H1 (cell line): ENCODE measurements at regions not wholly inside any gene's neighbourhood (a gene's known extent, or its start where the extent isn't known, plus 50 kb on each side); places are given as distances from the start of the nearest gene placed in this dataset.
A peak's percentile ranks its signal among the peaks of the same experiment; 100 is the strongest.

Source experiments
- CTCF ChIA-PET: fragments of 300-600 bp; sonication (Branson Sonifier 250); formaldehyde crosslinking; loops from one replicate; lab custom pipeline; 2021; ENCODE audit not compliant: partially characterized antibody; lab: Charles Lee
- POLR2A ChIA-PET: fragments of 300-600 bp; sonication (Branson Sonifier 250); formaldehyde crosslinking; loops from one replicate; lab custom pipeline; 2021; ENCODE audit warnings: inconsistent platforms; ENCODE audit not compliant: partially characterized antibody; lab: Charles Lee
- DNase-seq, 2 experiments: peaks; one replicate each; pipeline versions ENCODE4 v3.0.0 to v3.0.0-alpha.2; 2010 to 2022; ENCODE audit warnings: low spot score in 2 of 2, low read depth in 1 of 2, mixed read lengths in 1 of 2
- FAIRE-seq: peaks from 2 replicates; lab custom pipeline; 2011; peaks lifted over from hg19 to GRCh38; lab: Jason Lieb, UNC
- H2AFZ ChIP-seq: 2 replicates; pipeline ENCODE4 v1.8.1; 2012; ENCODE audit warnings: low read length, inconsistent platforms
- H2AK5ac ChIP-seq: 2 replicates; pipeline ENCODE4 v1.6.1; 2013; ENCODE audit warnings: low read depth, low read length
- H2BK120ac ChIP-seq: replicated peaks from 2 replicates; pipeline ENCODE3; 2013; ENCODE audit warnings: low read depth, low read length, inconsistent platforms
- H2BK12ac ChIP-seq: 2 replicates; pipeline ENCODE4 v1.6.1; 2013; ENCODE audit warnings: low read depth, low read length
- H2BK15ac ChIP-seq: 2 replicates; pipeline ENCODE4 v1.6.1; 2013; ENCODE audit warnings: low read length
- H2BK20ac ChIP-seq: 2 replicates; pipeline ENCODE4 v1.6.1; 2013; ENCODE audit warnings: low read length
- H2BK5ac ChIP-seq: 2 replicates; pipeline ENCODE4 v1.6.1; 2013; ENCODE audit warnings: low read depth, low read length
- H3K14ac ChIP-seq: 2 replicates; pipeline ENCODE4 v1.6.1; 2013; ENCODE audit warnings: inconsistent platforms; ENCODE audit not compliant: insufficient read length
- H3K18ac ChIP-seq: 2 replicates; pipeline ENCODE4 v1.6.1; 2013; ENCODE audit warnings: low read length; ENCODE audit errors: extremely low read depth
- H3K23ac ChIP-seq: 2 replicates; pipeline ENCODE4 v1.6.1; 2013; ENCODE audit warnings: inconsistent platforms; ENCODE audit not compliant: insufficient read length
- H3K23me2 ChIP-seq: 2 replicates; pipeline ENCODE4 v1.6.1; 2013; ENCODE audit warnings: low read depth, low read length
- H3K27ac ChIP-seq: 2 replicates; pipeline ENCODE4 v1.6.1; 2011; ENCODE audit warnings: low read depth, low read length, inconsistent platforms
- H3K27me3 ChIP-seq, 4 experiments: replicated peaks in 1 of 4; 1 replicate in 1 of 4; 2 replicates in 3 of 4; pipeline versions ENCODE4 v1.6.1 to v1.8.1; 2011 to 2013; ENCODE audit warnings: low read length in 3 of 4, mild to moderate bottlenecking in 3 of 4, inconsistent platforms in 2 of 4, mixed read lengths in 2 of 4, moderate library complexity in 1 of 4; ENCODE audit not compliant: control insufficient read depth in 3 of 4, insufficient read depth in 3 of 4; ENCODE audit errors: extremely low read depth in 1 of 4
- H3K36me3 ChIP-seq, 4 experiments: 2 replicates each; pipeline versions ENCODE4 v1.6.1 to v1.8.1; 2011 to 2013; ENCODE audit warnings: mild to moderate bottlenecking in 4 of 4, low read length in 3 of 4, moderate library complexity in 2 of 4, control low read depth in 1 of 4, inconsistent platforms in 1 of 4; ENCODE audit not compliant: insufficient read depth in 4 of 4, control insufficient read depth in 2 of 4
- H3K4ac ChIP-seq: replicated peaks from 2 replicates; pipeline ENCODE3; 2013; ENCODE audit warnings: low read length, low read depth, mixed read lengths, inconsistent platforms; ENCODE audit not compliant: insufficient read length
- H3K4me1 ChIP-seq, 4 experiments: replicated peaks in 1 of 4; 1 replicate in 1 of 4; 2 replicates in 3 of 4; pipeline versions ENCODE4 v1.6.1 to v1.8.1; 2011 to 2013; ENCODE audit warnings: low read length in 3 of 4, inconsistent platforms in 2 of 4, mixed read lengths in 1 of 4; ENCODE audit not compliant: insufficient read depth in 4 of 4, control insufficient read depth in 3 of 4
- H3K4me2 ChIP-seq, 2 experiments: 2 replicates each; pipeline versions ENCODE4 v1.6.1 to v1.8.1; 2011 to 2013; ENCODE audit warnings: low read depth in 2 of 2, low read length in 2 of 2, control low read depth in 1 of 2, inconsistent platforms in 1 of 2, mild to moderate bottlenecking in 1 of 2; ENCODE audit not compliant: insufficient read depth in 1 of 2
- H3K4me3 ChIP-seq, 4 experiments: fragments of 200-600, 300-600 bp in 1 of 4; sonication (generic), shearing (Covaris generic), sonication (Bioruptor Twin) in 1 of 4; 2 replicates each; pipeline versions ENCODE4 v1.5.1 to v1.8.1; 2011 to 2016; ENCODE audit warnings: low read length in 4 of 4, low read depth in 3 of 4, control low read depth in 2 of 4, inconsistent platforms in 2 of 4, mild to moderate bottlenecking in 2 of 4, mixed read lengths in 1 of 4, moderate library complexity in 1 of 4; ENCODE audit not compliant: insufficient read depth in 2 of 4; ENCODE audit errors: extremely low read depth in 1 of 4
- H3K56ac ChIP-seq: replicated peaks from 2 replicates; pipeline ENCODE3; 2013; ENCODE audit warnings: low read depth, mild to moderate bottlenecking, mixed read lengths, low read length, inconsistent platforms; ENCODE audit not compliant: insufficient read length
- H3K79me1 ChIP-seq: 2 replicates; pipeline ENCODE4 v1.6.1; 2013; ENCODE audit warnings: low read depth, low read length, control low read depth
- H3K79me2 ChIP-seq, 2 experiments: 2 replicates each; pipeline versions ENCODE4 v1.6.1 to v1.8.1; 2012 to 2013; ENCODE audit warnings: low read length in 2 of 2, mild to moderate bottlenecking in 2 of 2, inconsistent platforms in 1 of 2; ENCODE audit not compliant: insufficient read depth in 2 of 2, control insufficient read depth in 1 of 2
- H3K9ac ChIP-seq, 4 experiments: replicated peaks in 1 of 4; 1 replicate in 1 of 4; 2 replicates in 3 of 4; pipeline versions ENCODE4 v1.6.1 to v1.8.1; 2011 to 2013; ENCODE audit warnings: low read depth in 3 of 4, low read length in 3 of 4, control low read depth in 2 of 4, mild to moderate bottlenecking in 2 of 4, moderate library complexity in 2 of 4, inconsistent platforms in 1 of 4; ENCODE audit errors: extremely low read depth in 1 of 4
- H3K9me3 ChIP-seq, 2 experiments: 2 replicates each; pipeline versions ENCODE4 v1.6.1 to v1.8.1; 2012 to 2013; ENCODE audit warnings: mild to moderate bottlenecking in 2 of 2, moderate library complexity in 2 of 2, control low read depth in 1 of 2, inconsistent platforms in 1 of 2, low read depth in 1 of 2, low read length in 1 of 2, mixed read lengths in 1 of 2; ENCODE audit not compliant: insufficient read depth in 2 of 2
- H4K20me1 ChIP-seq, 2 experiments: replicated peaks in 1 of 2; 2 replicates each; pipeline versions ENCODE3 to v1.8.1; 2011 to 2013; ENCODE audit warnings: inconsistent platforms in 2 of 2, low read length in 2 of 2, mild to moderate bottlenecking in 1 of 2; ENCODE audit not compliant: insufficient read depth in 2 of 2, control insufficient read depth in 1 of 2
- H4K5ac ChIP-seq: 2 replicates; pipeline ENCODE4 v1.6.1; 2013; ENCODE audit warnings: low read length, low read depth, mixed read lengths, inconsistent platforms; ENCODE audit not compliant: insufficient read length
- H4K8ac ChIP-seq: 2 replicates; pipeline ENCODE4 v1.8.0; 2013; ENCODE audit warnings: mild to moderate bottlenecking, moderate library complexity, low read length, inconsistent platforms; ENCODE audit not compliant: insufficient read depth; ENCODE audit errors: extremely low read depth
- H4K91ac ChIP-seq: replicated peaks from 2 replicates; pipeline ENCODE3; 2013; ENCODE audit warnings: low read length, mixed read lengths, inconsistent platforms; ENCODE audit not compliant: insufficient read length
- GTF2F1 ChIP-seq: IDR thresholded peaks from 2 replicates; pipeline ENCODE4 v1.6.1; 2012; ENCODE audit warnings: low read depth, low read length, improper control_type of control experiment, borderline replicate concordance
- KDM1A ChIP-seq: fragments of 200-600, 300-600 bp; sonication (generic); IDR thresholded peaks from 2 replicates; pipeline ENCODE4 v1.7.1; 2016; ENCODE audit warnings: mild to moderate bottlenecking, low read length, borderline replicate concordance
- RAD21 ChIP-seq, 2 experiments: IDR thresholded peaks in 1 of 2; conservative IDR thresholded peaks in 1 of 2; 2 replicates each; pipeline ENCODE4 v1.6.1; 2011; ENCODE audit warnings: low read depth in 2 of 2, low read length in 2 of 2, improper control_type of control experiment in 1 of 2, inconsistent platforms in 1 of 2, mild to moderate bottlenecking in 1 of 2, moderate library complexity in 1 of 2
- WGBS, 2 experiments: shearing (Covaris generic) in 1 of 2; methylation state at CpG; one replicate each; pipeline versions ENCODE4 v1.1.6 to v1.1.7; 2013 to 2015; ENCODE audit warnings: low lambda C conversion rate in 2 of 2, mixed read lengths in 2 of 2, inconsistent platforms in 1 of 2, low coverage in 1 of 2, missing lambda C conversion rate in 1 of 2; ENCODE audit not compliant: insufficient replicate concordance in 2 of 2, insufficient coverage in 1 of 2, insufficient read length in 1 of 2; ENCODE audit errors: extremely low coverage in 1 of 2, missing lambda C conversion rate in 1 of 2; 5-methylcytosine and 5-hydroxymethylcytosine counted together
- TF ChIP-seq, protein P1 (sequence below), 3 experiments: IDR thresholded peaks; 1 replicate in 2 of 3; 2 replicates in 1 of 3; pipeline versions ENCODE4 v1.5.1 to v1.6.1; 2011; ENCODE audit warnings: low read length in 3 of 3, mild to moderate bottlenecking in 3 of 3, inconsistent platforms in 2 of 3, low read depth in 1 of 3, moderate library complexity in 1 of 3; ENCODE audit not compliant: insufficient read depth in 1 of 3; ENCODE audit errors: control extremely low read depth in 1 of 3

DNA sequence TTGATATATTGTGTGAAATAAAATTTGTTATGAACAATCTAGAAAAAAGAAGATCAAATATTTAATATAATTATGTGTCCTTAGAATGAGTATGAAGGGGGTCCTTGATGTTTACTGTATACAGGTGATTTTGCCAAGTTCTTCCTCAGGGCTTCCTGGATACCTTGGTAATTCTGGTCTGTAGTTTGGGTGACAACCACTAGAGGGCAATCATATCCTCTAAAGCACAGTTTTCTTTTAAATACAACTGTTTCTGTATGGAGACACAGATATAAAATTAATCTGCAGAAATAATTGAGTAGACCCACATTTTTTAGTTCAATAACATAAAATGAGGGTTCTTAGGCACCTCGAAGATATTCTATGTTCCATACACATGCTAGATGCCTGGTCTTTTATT, 157.7 kb downstream of the SPANXN1 start:
- Histone ChIP-seq H3K4ac (no peak overlapping the region), H2BK15ac (no peak overlapping the region), H3K56ac (no peak overlapping the region), H3K9ac (no peak overlapping the region), H2AFZ (no peak overlapping the region), H3K9me3 (no peaks in the 10 kb centered on the region), H4K20me1 (no peaks in the 10 kb centered on the region), H4K91ac (no peak overlapping the region), H3K4me3 (no peak overlapping the region), H3K18ac (no peak overlapping the region), H3K27ac (no peak overlapping the region), H3K36me3 (no peaks in the 10 kb centered on the region), H3K23ac (no peak overlapping the region), H3K27me3 (no peaks in the 10 kb centered on the region), H3K4me1 (no peaks in the 10 kb centered on the region), H3K4me2 (no peak overlapping the region), H2AK5ac (no peak overlapping the region), H2BK20ac (no peak overlapping the region), H3K79me2 (no peaks in the 10 kb centered on the region), H4K5ac (no peak overlapping the region), H3K14ac (no peak overlapping the region), H2BK12ac (no peak overlapping the region), H2BK120ac (no peak overlapping the region), H3K79me1 (no peaks in the 10 kb centered on the region), H2BK5ac (no peak overlapping the region), H3K23me2 (no peaks in the 10 kb centered on the region), H4K8ac (no peak overlapping the region)
- CTCF ChIA-PET, result interaction anchor here (0.7 kb wide), 1 partner anchor 22 kb away, joined by 3 read pairs; no protein-coding TSS in a partner anchor
- no peak for FAIRE-seq
- TF ChIP-seq RAD21 (IDR thresholded peaks at IDR 0.05 in 1 of 2, conservative IDR thresholded peaks at IDR 0.05 in 1 of 2; ENCODE audit: low read depth in 2 of 2, low read length in 2 of 2), result peak; percentile 53 to 57
- TF ChIP-seq, protein P1, sequence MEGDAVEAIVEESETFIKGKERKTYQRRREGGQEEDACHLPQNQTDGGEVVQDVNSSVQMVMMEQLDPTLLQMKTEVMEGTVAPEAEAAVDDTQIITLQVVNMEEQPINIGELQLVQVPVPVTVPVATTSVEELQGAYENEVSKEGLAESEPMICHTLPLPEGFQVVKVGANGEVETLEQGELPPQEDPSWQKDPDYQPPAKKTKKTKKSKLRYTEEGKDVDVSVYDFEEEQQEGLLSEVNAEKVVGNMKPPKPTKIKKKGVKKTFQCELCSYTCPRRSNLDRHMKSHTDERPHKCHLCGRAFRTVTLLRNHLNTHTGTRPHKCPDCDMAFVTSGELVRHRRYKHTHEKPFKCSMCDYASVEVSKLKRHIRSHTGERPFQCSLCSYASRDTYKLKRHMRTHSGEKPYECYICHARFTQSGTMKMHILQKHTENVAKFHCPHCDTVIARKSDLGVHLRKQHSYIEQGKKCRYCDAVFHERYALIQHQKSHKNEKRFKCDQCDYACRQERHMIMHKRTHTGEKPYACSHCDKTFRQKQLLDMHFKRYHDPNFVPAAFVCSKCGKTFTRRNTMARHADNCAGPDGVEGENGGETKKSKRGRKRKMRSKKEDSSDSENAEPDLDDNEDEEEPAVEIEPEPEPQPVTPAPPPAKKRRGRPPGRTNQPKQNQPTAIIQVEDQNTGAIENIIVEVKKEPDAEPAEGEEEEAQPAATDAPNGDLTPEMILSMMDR (IDR thresholded peaks at IDR 0.05; ENCODE audit: control extremely low read depth in 1 of 3, insufficient read depth in 1 of 3, low read depth in 1 of 3, low read length in 3 of 3), result peak in 2 of 3 experiments; percentile 34 to 53; a peak in 2 of 4 replicates
- TF ChIP-seq GTF2F1, result no peak
- TF ChIP-seq KDM1A, result no peak
- 0% methylated on average over 1 of the region's 1 CpG; no CpG with 5 or more reads in 1 of the 2 experiments for WGBS, 2 experiments
- POLR2A ChIA-PET, result no interaction called here
- no peak for DNase-seq
